Duodenal mucosa (tissue), 2 donors: ENCODE measurements at regions not wholly inside any gene's neighbourhood (a gene's known extent, or its start where the extent isn't known, plus 50 kb on each side); places are given as distances from the start of the nearest gene placed in this dataset.

ENCODE experiments used
- H3K27ac ChIP-seq: one replicate; pipeline ENCODE4 v1.7.0; 2013; ENCODE audit warnings: low read depth, low read length
- H3K27me3 ChIP-seq, 2 donors: one replicate each; pipeline ENCODE4 v1.7.0; 2013; ENCODE audit warnings: low read length in 2 of 2, control low read depth in 1 of 2; ENCODE audit not compliant: insufficient read depth in 2 of 2, control insufficient read depth in 1 of 2
- H3K36me3 ChIP-seq, 2 donors: one replicate each; pipeline ENCODE4 v1.7.0; 2013; ENCODE audit warnings: low read length in 2 of 2, control low read depth in 1 of 2; ENCODE audit not compliant: insufficient read depth in 2 of 2, control insufficient read depth in 1 of 2
- H3K4me1 ChIP-seq, 2 donors: one replicate each; pipeline ENCODE4 v1.7.0; 2013; ENCODE audit warnings: low read length in 2 of 2, control low read depth in 1 of 2; ENCODE audit not compliant: insufficient read depth in 2 of 2, control insufficient read depth in 1 of 2
- H3K4me3 ChIP-seq, 2 donors: one replicate each; pipeline ENCODE4 v1.7.0; 2013; ENCODE audit warnings: low read length in 2 of 2, low read depth in 1 of 2
- H3K9ac ChIP-seq, 2 donors: one replicate each; pipeline ENCODE4 v1.7.0; 2013; ENCODE audit warnings: low read length in 2 of 2, low read depth in 1 of 2
- H3K9me3 ChIP-seq, 2 donors: one replicate each; pipeline ENCODE4 v1.7.0; 2013; ENCODE audit warnings: low read length in 2 of 2, control low read depth in 1 of 2; ENCODE audit not compliant: control insufficient read depth in 1 of 2

DNA sequence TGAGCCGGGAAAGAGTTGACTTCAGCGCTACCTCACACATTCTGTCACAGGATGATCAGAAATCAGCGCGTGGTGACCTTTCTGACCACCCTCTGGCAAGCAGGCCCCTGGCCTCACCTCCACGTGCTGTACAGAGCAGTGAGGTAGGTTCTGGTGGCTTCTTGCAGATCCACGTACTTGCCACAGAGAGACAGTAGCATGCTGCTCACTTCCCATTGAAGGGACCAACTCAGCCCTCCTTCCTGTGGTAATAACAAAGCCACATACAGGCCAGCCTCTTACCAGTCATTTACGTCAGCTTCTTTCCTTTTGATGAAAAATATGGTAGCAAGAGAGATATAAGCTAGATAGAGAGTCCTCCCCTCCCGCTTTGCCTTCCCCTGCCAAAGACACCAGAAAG is 200.7 kb downstream of the CHRM3 start:
- no peaks in the 10 kb centered on the region for H3K36me3 ChIP-seq
- no peaks in the 10 kb centered on the region for H3K27me3 ChIP-seq
- no peak overlapping the region for H3K9ac ChIP-seq
- H3K9me3 ChIP-seq, result no peaks in the 10 kb centered on the region
- no peak overlapping the region for H3K27ac ChIP-seq
- H3K4me1 ChIP-seq, result no peaks in the 10 kb centered on the region
- no peak overlapping the region for H3K4me3 ChIP-seq

DNA sequence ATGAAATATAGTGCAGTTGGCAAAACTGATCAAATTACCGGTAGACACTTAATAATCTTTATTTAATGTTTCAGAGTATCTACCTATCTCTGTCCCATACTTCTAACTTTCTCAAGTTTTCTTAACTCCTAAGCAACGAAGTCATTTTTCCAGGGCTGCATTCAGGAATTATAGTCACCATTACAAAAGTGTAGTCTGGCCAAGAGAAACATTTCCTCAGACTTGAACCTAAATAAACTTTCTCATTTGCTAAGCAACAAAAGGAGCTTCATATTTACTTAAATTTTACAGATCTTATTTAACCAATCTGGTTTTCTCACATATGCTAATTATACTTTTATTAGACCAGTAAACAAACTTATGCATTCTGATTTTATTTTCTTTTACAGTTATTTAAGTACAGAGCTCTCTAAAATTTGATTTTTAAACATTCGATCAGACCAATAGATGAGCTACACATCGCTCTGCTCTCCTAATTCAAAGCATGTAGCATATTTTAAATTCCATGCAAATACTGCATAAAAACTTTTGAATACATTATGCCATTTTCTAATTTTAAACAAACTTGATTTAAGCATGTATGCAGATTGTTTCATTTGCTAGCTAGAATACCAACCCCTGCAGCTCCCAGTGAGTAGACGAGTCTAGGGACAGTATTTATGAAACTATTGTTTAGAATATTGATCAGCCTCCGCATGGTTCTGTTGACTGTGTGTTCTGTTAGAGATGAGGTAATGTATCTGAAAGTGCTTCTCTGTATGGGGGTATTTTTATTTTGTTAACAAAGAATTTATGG is 201.4 kb downstream of the CHRM3 start:
- Histone ChIP-seq H3K9ac (no peak overlapping the region), H3K27me3 (no peaks in the 10 kb centered on the region), H3K36me3 (no peaks in the 10 kb centered on the region), H3K4me1 (no peaks in the 10 kb centered on the region), H3K9me3 (no peaks in the 10 kb centered on the region), H3K4me3 (no peak overlapping the region), H3K27ac (no peak overlapping the region)

DNA sequence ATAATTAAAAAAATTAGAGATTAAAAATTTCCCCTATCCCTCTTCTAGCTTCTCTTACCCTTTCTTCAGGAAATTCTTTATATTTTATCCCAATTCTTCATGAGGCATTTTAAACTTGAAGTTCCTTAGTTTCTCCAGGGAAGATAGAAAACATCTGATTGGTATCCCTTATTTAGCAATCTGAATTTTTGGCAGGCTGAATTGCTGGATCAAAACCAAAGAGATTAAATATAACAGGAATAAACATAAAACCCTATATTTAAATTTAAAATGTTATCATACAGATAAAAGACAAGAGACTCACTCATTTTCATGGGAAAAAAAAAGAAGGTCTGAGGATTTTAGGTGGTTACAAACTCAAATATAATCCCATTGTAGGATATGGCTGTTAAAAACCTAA is 204.2 kb downstream of the CHRM3 start:
- no peaks in the 10 kb centered on the region for H3K4me1 ChIP-seq
- no peaks in the 10 kb centered on the region for H3K9me3 ChIP-seq
- no peak overlapping the region for H3K27ac ChIP-seq
- no peaks in the 10 kb centered on the region for H3K36me3 ChIP-seq
- H3K27me3 ChIP-seq, result no peaks in the 10 kb centered on the region
- no peak overlapping the region for H3K4me3 ChIP-seq
- H3K9ac ChIP-seq, result no peak overlapping the region

DNA sequence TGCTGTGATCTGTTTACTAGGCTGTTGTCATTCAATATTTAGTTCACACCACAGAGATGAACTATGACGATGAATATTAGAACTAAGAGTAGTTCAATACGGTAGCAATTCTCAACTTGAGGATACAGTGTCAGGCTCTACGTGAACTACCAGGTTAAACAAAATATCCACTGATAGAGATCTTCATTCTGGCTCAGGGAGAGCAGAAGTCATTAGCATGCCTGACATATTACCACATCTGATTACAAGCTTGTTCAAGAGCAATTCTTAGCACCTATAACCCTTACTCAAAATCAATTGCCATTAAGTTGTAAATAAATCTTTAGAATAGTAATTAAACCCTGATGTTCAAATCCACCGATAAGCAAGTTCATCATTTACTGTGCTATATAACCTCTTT is 207.2 kb downstream of the CHRM3 start:
- Histone ChIP-seq H3K27ac (no peak overlapping the region), H3K4me1 (no peaks in the 10 kb centered on the region), H3K9me3 (no peaks in the 10 kb centered on the region), H3K4me3 (no peak overlapping the region), H3K36me3 (no peaks in the 10 kb centered on the region), H3K27me3 (no peaks in the 10 kb centered on the region), H3K9ac (no peak overlapping the region)

DNA sequence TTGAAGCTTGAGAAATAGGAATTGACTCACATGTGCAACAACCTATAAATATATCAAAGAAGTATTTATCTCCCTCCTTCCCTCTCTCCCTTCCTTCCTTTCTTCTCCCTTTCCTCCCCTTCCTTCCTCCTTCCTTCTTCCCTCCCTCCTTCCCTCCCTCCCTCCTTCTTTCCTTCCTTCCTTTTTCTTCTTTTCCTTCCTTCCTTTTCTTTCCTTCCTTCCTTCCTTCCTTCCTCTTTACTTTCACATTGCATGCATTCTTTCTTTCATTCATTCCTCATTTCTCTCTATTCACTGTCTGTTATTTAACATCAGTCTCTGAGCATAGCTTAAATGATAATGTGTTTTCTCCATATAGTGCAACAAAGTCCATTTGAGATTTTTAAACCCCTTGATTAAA is 214.2 kb downstream of the CHRM3 start:
- Histone ChIP-seq H3K27ac (no peak overlapping the region), H3K36me3 (no peaks in the 10 kb centered on the region), H3K4me1 (no peaks in the 10 kb centered on the region), H3K4me3 (no peak overlapping the region), H3K27me3 (no peaks in the 10 kb centered on the region), H3K9me3 (no peaks in the 10 kb centered on the region), H3K9ac (no peak overlapping the region)

DNA sequence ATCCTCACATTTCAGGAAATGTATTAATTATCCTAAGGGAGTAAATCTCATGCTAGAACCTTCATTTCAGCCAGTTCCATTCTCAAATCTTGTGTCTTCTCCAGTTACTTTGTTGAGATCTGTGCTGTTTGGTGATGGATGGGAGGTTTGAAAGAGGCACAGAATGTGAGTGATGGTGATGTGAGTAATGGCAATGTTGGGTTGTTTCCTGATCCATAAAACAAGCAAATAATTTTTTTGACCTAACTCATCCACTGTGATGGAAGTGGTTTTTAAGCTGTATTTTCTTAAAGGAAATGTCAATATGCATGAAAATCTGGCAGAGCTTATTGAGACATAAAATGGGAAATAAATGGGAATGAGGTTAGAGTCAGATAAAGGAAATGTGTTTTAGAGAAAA is 214.7 kb downstream of the CHRM3 start:
- no peaks in the 10 kb centered on the region for H3K4me1 ChIP-seq
- H3K27me3 ChIP-seq, result no peaks in the 10 kb centered on the region
- H3K4me3 ChIP-seq, result no peak overlapping the region
- H3K9ac ChIP-seq, result no peak overlapping the region
- no peak overlapping the region for H3K27ac ChIP-seq
- no peaks in the 10 kb centered on the region for H3K9me3 ChIP-seq
- no peaks in the 10 kb centered on the region for H3K36me3 ChIP-seq

DNA sequence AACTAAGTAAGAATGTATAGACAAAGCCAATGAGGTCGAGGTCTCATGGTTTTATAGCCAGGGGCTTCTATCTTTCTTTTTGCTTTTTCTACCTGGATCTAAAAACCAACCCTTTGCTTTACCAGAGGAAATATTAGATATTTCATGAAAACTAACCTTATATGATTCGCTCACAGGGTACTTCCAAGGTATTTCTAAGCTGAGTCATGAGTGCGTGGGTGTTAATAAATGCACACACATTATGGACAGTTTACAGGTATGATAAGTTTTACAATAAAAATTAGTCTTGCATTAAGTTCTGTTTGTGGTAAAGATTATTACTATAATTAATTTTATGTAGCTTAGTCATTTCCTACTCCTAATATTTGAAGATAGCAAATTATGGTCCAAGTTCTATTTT is 217.2 kb downstream of the CHRM3 start:
- Histone ChIP-seq H3K36me3 (no peaks in the 10 kb centered on the region), H3K9ac (no peak overlapping the region), H3K9me3 (no peaks in the 10 kb centered on the region), H3K27me3 (no peaks in the 10 kb centered on the region), H3K27ac (no peak overlapping the region), H3K4me3 (no peak overlapping the region), H3K4me1 (no peaks in the 10 kb centered on the region)

DNA sequence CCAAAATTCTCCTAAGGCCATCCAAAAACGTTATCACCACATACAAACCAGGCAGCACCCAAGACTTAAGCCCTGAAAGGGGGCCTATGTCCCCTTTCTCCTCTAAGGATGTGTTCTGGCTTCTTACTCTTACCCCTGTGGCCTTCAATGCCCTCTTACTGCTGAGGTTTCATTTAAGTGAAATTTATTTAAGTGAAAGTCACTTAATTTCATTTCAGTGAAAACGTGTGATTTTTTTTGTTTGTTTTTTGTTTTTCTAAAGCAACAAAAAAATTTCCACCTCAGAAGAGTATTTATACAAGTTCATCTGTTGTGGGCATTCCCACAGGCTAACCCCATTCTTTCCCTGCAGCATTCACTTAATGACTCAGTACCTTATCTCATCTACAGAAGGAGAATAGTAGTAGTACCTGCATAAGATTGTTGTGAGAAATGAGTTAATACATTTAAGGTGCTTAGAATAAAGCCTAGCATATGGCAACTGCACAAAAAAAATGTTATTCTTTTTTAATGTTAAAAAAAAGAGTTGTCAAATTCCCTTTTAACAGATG is 220.6 kb downstream of the CHRM3 start:
- H3K36me3 ChIP-seq, result no peaks in the 10 kb centered on the region
- H3K4me3 ChIP-seq, result no peak overlapping the region
- no peaks in the 10 kb centered on the region for H3K27me3 ChIP-seq
- no peaks in the 10 kb centered on the region for H3K9me3 ChIP-seq
- no peak overlapping the region for H3K9ac ChIP-seq
- H3K27ac ChIP-seq, result no peak overlapping the region
- H3K4me1 ChIP-seq, result no peaks in the 10 kb centered on the region

DNA sequence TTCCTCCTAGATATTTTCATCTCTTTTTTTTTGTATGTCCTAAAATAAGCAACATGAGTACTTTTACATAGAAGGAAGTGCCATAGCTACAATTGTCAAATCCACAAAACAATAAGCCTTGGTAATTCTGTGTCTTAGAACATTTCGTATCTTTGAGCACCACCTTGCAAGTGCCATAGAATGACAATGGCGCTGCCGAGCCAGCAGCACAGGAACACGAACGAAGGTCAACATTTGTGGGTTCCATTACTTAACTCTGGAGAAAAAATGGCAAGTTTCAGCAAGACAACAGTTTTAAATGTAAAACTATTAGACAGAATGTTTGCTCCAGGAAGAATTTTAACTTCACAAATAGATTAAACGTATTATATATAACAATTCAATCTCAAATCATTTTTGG is 222.1 kb downstream of the CHRM3 start:
- H3K27me3 ChIP-seq, result no peaks in the 10 kb centered on the region

DNA sequence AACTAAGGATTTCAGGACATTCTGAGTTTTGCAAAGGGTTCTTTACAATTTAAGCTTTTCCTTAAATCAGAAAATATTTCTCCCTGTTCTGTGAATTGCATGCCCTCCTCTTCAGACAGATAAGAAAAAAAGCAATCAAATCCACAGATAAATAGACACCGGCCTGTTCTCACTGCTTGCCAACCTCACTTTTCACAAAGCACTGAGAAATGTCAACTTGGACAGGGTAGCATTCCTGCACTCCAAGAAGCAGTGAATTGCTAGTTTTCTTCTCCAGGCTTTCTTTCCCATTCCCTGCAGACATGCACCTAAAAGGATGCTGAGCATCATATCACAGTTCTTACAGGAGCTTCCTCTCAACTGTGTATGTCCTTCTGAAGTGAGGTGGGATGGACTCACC is 226.0 kb downstream of the CHRM3 start:
- no peak overlapping the region for H3K4me3 ChIP-seq
- no peak overlapping the region for H3K27ac ChIP-seq
- no peaks in the 10 kb centered on the region for H3K9me3 ChIP-seq
- H3K9ac ChIP-seq, result no peak overlapping the region
- no peaks in the 10 kb centered on the region for H3K27me3 ChIP-seq
- no peaks in the 10 kb centered on the region for H3K36me3 ChIP-seq
- no peaks in the 10 kb centered on the region for H3K4me1 ChIP-seq

More for the DNA sequence above, 222.1 kb downstream of the CHRM3 start:
- no peak overlapping the region for H3K4me3 ChIP-seq
- H3K36me3 ChIP-seq, result no peaks in the 10 kb centered on the region
- no peak overlapping the region for H3K27ac ChIP-seq
- no peak overlapping the region for H3K9ac ChIP-seq
- no peaks in the 10 kb centered on the region for H3K4me1 ChIP-seq
- H3K9me3 ChIP-seq, result no peaks in the 10 kb centered on the region
